A549 (cell line): ENCODE measurements at regions not wholly inside any gene's neighbourhood (a gene's known extent, or its start where the extent isn't known, plus 50 kb on each side); places are given as distances from the start of the nearest gene placed in this dataset.
A peak's percentile ranks its signal among the peaks of the same experiment; 100 is the strongest.

Source experiments
- ATAC-seq, 2 experiments: fragments of 200-7000 bp in 1 of 2; fragments of >200 bp in 1 of 2; cut with Nextera tagmentation in 1 of 2; cut with Tn5 transposase in 1 of 2; 3 replicates each; pipeline versions ENCODE4 v1.8.0 to v1.9.1; 2018 to 2020; ENCODE audit warnings: mild to moderate bottlenecking in 1 of 2, moderate library complexity in 1 of 2
- CTCF ChIA-PET: fragments of 300-600 bp; sonication (Branson Sonifier 250); formaldehyde crosslinking; extraction: SDS; loops from one replicate; lab custom pipeline; 2021; ENCODE audit warnings: antibody characterized with exemption, inconsistent platforms; lab: Yijun Ruan, JAX
- POLR2A ChIA-PET: fragments of 350-600 bp; formaldehyde crosslinking; extraction: SDS; loops from one replicate; lab custom pipeline; 2021; ENCODE audit warnings: antibody characterized with exemption, inconsistent platforms; lab: Yijun Ruan, JAX
- DNase-seq, 2 experiments: peaks; one replicate each; pipeline versions ENCODE4 v3.0.0 to v3.0.0-alpha.2; 2011 to 2016; ENCODE audit warnings: low read depth in 1 of 2, low spot score in 1 of 2
- FAIRE-seq: peaks from 2 replicates; lab custom pipeline; 2011; peaks lifted over from hg19 to GRCh38; lab: Jason Lieb, UNC
- H3K27ac ChIP-seq, 2 experiments: fragments of >200 bp; sonication (Bioruptor Twin); formaldehyde crosslinking; 3 replicates each; pipeline ENCODE4 v1.5.1; 2016 to 2017
- H3K4me1 ChIP-seq: fragments of >200 bp; sonication (Bioruptor Twin); formaldehyde crosslinking; 3 replicates; pipeline ENCODE4 v1.6.1; 2016
- H3K4me2 ChIP-seq: fragments of >200 bp; sonication (Bioruptor Twin); formaldehyde crosslinking; 3 replicates; pipeline ENCODE4 v1.6.1; 2016
- H3K4me3 ChIP-seq: fragments of >200 bp; sonication (Bioruptor Twin); formaldehyde crosslinking; 3 replicates; pipeline ENCODE4 v1.5.1; 2016
- H3K9me3 ChIP-seq: fragments of >200 bp; sonication (Bioruptor Twin); formaldehyde crosslinking; 3 replicates; pipeline ENCODE4 v1.6.1; 2016
- CBX2 ChIP-seq: fragments of 200-600 bp; sonication (generic); IDR thresholded peaks from 2 replicates; pipeline ENCODE4 v1.6.1; 2016; ENCODE audit warnings: low read depth, mild to moderate bottlenecking, borderline replicate concordance
- CBX8 ChIP-seq: fragments of 200-600 bp; sonication (generic); IDR thresholded peaks from 2 replicates; pipeline ENCODE4 v1.6.1; 2016
- EP300 ChIP-seq, 2 experiments: fragments of >200 bp; sonication (Bioruptor Twin); formaldehyde crosslinking; IDR thresholded peaks; 2 replicates in 1 of 2; 3 replicates in 1 of 2; pipeline ENCODE4 v1.6.1; 2016 to 2017
- ESRRA ChIP-seq: fragments of 150-350 bp; IDR thresholded peaks from 2 replicates; pipeline ENCODE4 v1.6.1; 2014; ENCODE audit warnings: mild to moderate bottlenecking, low read length, borderline replicate concordance
- GATA3 ChIP-seq: IDR thresholded peaks from 2 replicates; pipeline ENCODE4 v1.6.1; 2012; ENCODE audit warnings: borderline replicate concordance
- HEYL ChIP-seq: fragments of 250-450 bp; sonication (Bioruptor Pico); IDR thresholded peaks from 2 replicates; pipeline ENCODE4 v1.8.0; 2021; ENCODE audit warnings: mild to moderate bottlenecking, moderate library complexity
- MAZ ChIP-seq: fragments of 150-350 bp; IDR thresholded peaks from 2 replicates; pipeline ENCODE4 v1.6.1; 2014; ENCODE audit warnings: antibody characterized with exemption, low read depth, low read length, borderline replicate concordance
- PHF8 ChIP-seq: fragments of 200-600 bp; sonication (generic); IDR thresholded peaks from 2 replicates; pipeline ENCODE4 v1.6.1; 2016; ENCODE audit warnings: low read depth, mild to moderate bottlenecking, antibody characterized with exemption, moderate library complexity, borderline replicate concordance
- RAD21 ChIP-seq, 2 experiments: fragments of >200 bp in 1 of 2; sonication (Bioruptor Twin) in 1 of 2; formaldehyde crosslinking in 1 of 2; IDR thresholded peaks in 1 of 2; conservative IDR thresholded peaks in 1 of 2; 2 replicates in 1 of 2; 3 replicates in 1 of 2; pipeline ENCODE4 v1.6.1; 2012 to 2018; ENCODE audit warnings: inconsistent platforms in 1 of 2
- RARB ChIP-seq: fragments of 250-450 bp; sonication (Bioruptor Pico); IDR thresholded peaks from 2 replicates; pipeline ENCODE4 v1.8.0; 2021; ENCODE audit warnings: mild to moderate bottlenecking, moderate library complexity
- SMC3 ChIP-seq: fragments of >200 bp; sonication (Bioruptor Twin); formaldehyde crosslinking; IDR thresholded peaks from 3 replicates; pipeline ENCODE4 v1.6.1; 2018; ENCODE audit warnings: inconsistent platforms
- TP53 ChIP-seq: fragments of 250-450 bp; sonication (Bioruptor Pico); IDR thresholded peaks from 2 replicates; pipeline ENCODE4 v1.5.0; 2021; ENCODE audit warnings: mild to moderate bottlenecking, moderate library complexity
- WGBS: methylation state at CpG from one replicate; pipeline ENCODE4 v1.1.6; 2017; ENCODE audit errors: missing lambda C conversion rate; 5-methylcytosine and 5-hydroxymethylcytosine counted together
- TF ChIP-seq, protein P1 (sequence below): fragments of 450-650 bp; IDR thresholded peaks from 2 replicates; pipeline ENCODE4 v1.6.1; 2014; ENCODE audit warnings: antibody characterized with exemption
- TF ChIP-seq, protein P2 (sequence below): IDR thresholded peaks from 2 replicates; pipeline ENCODE4 v1.6.1; 2012
- TF ChIP-seq, protein P3 (sequence below): fragments of >200 bp; sonication (Bioruptor Twin); formaldehyde crosslinking; IDR thresholded peaks from 3 replicates; pipeline ENCODE4 v1.5.1; 2016
- TF ChIP-seq, protein P4 (sequence below): IDR thresholded peaks from 2 replicates; pipeline ENCODE4 v1.6.1; 2012; ENCODE audit warnings: low read depth, borderline replicate concordance
- TF ChIP-seq, protein P5 (sequence below): fragments of 250-450 bp; sonication (Bioruptor Pico); IDR thresholded peaks from 2 replicates; pipeline ENCODE4 v1.5.0; 2021; ENCODE audit warnings: mild to moderate bottlenecking, moderate library complexity, borderline replicate concordance
- TF ChIP-seq, protein P6 (sequence below): fragments of 200-600 bp; sonication (generic); IDR thresholded peaks from 2 replicates; pipeline ENCODE4 v1.6.1; 2016; ENCODE audit warnings: antibody characterized with exemption, mild to moderate bottlenecking, moderate library complexity

DNA sequence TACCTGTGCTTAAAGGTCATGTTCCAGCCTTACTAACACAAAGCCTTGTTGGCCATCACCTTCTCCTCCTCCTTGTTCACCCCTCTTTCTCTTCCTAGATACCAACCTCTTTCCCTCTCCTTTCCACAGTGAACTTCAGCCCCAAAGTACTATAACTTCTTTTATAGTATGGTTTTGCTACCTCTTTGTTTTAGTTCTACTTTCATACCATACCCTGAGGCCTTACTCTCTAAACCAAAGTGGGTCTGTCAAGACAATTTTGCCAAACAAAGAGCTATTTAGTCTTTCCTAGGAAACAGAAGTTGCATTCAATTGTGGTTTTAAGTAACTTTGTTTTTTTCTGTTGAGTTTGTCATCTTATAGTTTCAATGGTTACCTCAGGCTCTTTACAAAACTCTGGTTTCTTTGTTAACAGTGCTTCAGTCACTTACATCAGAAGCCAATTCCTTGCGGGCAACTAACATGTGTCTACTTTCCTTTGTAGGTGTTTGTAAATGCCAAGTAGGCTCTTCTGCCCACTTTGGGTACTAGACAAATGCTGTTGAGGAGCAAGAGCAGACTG, 623.9 kb upstream of the PKN2 start:
- Histone ChIP-seq H3K9me3 (no peaks in the 10 kb centered on the region), H3K4me3 (no peak overlapping the region), H3K27ac (no peak overlapping the region), H3K4me1 (0 out of 3 replicates have a peak, but pooled peaks cover 2% of the 10 kb centered on the region), H3K4me2 (no peak overlapping the region)
- DNase-seq (no peak), ATAC-seq (no peak), FAIRE-seq (no peak)
- TF ChIP-seq, protein P1, sequence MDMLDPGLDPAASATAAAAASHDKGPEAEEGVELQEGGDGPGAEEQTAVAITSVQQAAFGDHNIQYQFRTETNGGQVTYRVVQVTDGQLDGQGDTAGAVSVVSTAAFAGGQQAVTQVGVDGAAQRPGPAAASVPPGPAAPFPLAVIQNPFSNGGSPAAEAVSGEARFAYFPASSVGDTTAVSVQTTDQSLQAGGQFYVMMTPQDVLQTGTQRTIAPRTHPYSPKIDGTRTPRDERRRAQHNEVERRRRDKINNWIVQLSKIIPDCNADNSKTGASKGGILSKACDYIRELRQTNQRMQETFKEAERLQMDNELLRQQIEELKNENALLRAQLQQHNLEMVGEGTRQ: no peak
- WGBS: 100% methylated on average over 1 of the region's 1 CpG
- ChIA-PET CTCF (interaction anchor here (1.2 kb wide), 1 partner anchor 734 kb away, joined by 3 read pairs; no protein-coding TSS in a partner anchor), POLR2A (no interaction called here)

DNA sequence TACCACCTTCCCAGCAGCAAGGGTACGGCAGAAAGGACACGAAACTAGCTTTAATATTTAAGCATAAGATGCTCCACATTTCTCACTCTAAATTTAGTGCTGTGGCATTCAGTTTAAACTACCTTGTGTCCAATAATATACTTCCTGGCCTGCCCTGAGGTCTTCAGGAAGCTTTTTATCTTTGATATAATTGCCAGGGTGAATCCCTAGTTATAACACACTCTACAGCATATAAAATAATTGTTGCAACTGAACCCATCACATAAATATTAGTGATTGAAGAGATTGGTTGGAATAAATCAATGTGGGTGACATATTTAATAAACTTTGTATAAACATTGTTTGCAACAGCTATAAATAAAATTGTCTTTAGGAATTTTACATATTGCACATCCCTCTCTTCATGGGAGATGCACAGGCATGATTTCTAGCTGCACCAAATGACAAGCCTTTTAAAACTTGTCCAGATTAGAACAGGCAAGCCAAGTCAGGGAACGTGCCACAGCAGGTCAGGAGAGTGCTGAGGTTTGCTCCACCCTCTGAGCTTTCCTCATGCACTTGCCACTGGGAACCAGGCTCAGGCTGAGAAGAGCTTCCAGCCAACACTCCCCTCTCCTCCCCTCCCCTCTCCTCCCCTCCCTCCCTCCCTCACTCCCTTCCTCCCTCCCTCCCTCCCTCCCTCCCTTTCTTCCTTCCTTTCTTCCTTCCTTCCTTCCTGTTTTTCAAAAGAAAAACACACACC, 623.2 kb upstream of the PKN2 start:
- no peak for TF ChIP-seq PHF8
- CTCF ChIA-PET: interaction anchor here (0.5 to 1.8 kb wide), 7 partner anchors 9 to 930 kb away, joined by 3 to 4 read pairs (median 3); no protein-coding TSS in a partner anchor
- POLR2A ChIA-PET: interaction anchor here (1.0 kb wide), 1 partner anchor 733 kb away, joined by 3 read pairs; no protein-coding TSS in a partner anchor
- no peak for DNase-seq
- no peak for ATAC-seq
- Histone ChIP-seq H3K4me2 (no peak overlapping the region), H3K9me3 (no peaks in the 10 kb centered on the region), H3K27ac (no peak overlapping the region), H3K4me3 (no peak overlapping the region), H3K4me1 (0 out of 3 replicates have a peak, but pooled peaks cover 2% of the 10 kb centered on the region)
- no peak for FAIRE-seq
- 92% methylated on average over 3 of the region's 3 CpGs for WGBS

DNA sequence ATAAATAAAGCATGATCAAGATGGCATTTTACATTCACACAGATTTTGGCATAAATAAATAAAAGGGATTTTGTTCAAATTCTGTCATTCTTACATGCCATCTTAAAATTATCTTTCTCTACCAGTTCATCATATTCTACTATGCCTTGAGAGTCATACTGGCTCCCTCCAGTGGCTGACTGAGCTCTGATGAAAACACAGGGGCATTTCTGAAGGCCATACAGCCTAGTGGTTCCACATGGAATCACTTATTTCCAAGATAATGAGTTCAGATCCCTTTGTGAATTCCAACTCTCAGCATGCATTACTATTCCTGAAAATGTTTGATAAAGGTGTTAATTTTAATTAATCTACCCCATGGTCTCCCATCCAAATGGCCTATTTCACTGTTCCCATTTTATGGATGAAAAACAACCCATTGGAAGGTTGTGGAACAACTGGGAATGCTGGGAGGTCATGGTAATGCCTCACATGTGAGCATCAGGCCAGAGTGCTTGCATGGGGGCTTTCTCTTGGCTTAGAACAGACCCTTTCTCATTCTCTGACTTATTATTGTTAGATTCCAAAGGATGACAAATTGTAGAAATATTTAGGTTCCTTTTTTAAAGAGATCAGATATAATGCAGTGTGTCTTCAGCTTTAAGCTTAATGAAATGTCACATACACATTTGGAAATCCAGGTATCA, 622.4 kb upstream of the PKN2 start:
- Histone ChIP-seq H3K4me1 (0 out of 3 replicates have a peak, but pooled peaks cover 2% of the 10 kb centered on the region), H3K27ac (no peak overlapping the region), H3K9me3 (no peaks in the 10 kb centered on the region), H3K4me3 (no peak overlapping the region), H3K4me2 (no peak overlapping the region)
- FAIRE-seq: no peak
- ATAC-seq: peak; percentile 83 to 93; a peak in 5 of 6 replicates
- DNase-seq: peak; percentile 36 to 65
- ChIA-PET CTCF (interaction anchor here (0.9 to 1.8 kb wide), 6 partner anchors 9 to 930 kb away, joined by 3 to 4 read pairs (median 3); no protein-coding TSS in a partner anchor), POLR2A (interaction anchor here (1.0 kb wide), 1 partner anchor 734 kb away, joined by 3 read pairs; no protein-coding TSS in a partner anchor)
- TF ChIP-seq GATA3: no peak
- peak; percentile 58 to 69 for TF ChIP-seq RAD21 (conservative IDR thresholded peaks at IDR 0.05 in 1 of 2, IDR thresholded peaks at IDR 0.05 in 1 of 2)
- no peak for TF ChIP-seq MAZ
- TF ChIP-seq, protein P2, sequence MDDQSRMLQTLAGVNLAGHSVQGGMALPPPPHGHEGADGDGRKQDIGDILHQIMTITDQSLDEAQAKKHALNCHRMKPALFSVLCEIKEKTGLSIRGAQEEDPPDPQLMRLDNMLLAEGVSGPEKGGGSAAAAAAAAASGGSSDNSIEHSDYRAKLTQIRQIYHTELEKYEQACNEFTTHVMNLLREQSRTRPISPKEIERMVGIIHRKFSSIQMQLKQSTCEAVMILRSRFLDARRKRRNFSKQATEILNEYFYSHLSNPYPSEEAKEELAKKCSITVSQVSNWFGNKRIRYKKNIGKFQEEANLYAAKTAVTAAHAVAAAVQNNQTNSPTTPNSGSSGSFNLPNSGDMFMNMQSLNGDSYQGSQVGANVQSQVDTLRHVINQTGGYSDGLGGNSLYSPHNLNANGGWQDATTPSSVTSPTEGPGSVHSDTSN: no peak
- TF ChIP-seq CBX2: no peak
- no peak for TF ChIP-seq RARB
- TF ChIP-seq, protein P3, sequence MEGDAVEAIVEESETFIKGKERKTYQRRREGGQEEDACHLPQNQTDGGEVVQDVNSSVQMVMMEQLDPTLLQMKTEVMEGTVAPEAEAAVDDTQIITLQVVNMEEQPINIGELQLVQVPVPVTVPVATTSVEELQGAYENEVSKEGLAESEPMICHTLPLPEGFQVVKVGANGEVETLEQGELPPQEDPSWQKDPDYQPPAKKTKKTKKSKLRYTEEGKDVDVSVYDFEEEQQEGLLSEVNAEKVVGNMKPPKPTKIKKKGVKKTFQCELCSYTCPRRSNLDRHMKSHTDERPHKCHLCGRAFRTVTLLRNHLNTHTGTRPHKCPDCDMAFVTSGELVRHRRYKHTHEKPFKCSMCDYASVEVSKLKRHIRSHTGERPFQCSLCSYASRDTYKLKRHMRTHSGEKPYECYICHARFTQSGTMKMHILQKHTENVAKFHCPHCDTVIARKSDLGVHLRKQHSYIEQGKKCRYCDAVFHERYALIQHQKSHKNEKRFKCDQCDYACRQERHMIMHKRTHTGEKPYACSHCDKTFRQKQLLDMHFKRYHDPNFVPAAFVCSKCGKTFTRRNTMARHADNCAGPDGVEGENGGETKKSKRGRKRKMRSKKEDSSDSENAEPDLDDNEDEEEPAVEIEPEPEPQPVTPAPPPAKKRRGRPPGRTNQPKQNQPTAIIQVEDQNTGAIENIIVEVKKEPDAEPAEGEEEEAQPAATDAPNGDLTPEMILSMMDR: peak; percentile 51
- no peak for TF ChIP-seq EP300 (IDR thresholded peaks at IDR 0.05)
- TF ChIP-seq SMC3: peak; percentile 63
- TF ChIP-seq, protein P4, sequence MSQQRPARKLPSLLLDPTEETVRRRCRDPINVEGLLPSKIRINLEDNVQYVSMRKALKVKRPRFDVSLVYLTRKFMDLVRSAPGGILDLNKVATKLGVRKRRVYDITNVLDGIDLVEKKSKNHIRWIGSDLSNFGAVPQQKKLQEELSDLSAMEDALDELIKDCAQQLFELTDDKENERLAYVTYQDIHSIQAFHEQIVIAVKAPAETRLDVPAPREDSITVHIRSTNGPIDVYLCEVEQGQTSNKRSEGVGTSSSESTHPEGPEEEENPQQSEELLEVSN: no peak
- TF ChIP-seq ESRRA: no peak
- TF ChIP-seq, protein P5, sequence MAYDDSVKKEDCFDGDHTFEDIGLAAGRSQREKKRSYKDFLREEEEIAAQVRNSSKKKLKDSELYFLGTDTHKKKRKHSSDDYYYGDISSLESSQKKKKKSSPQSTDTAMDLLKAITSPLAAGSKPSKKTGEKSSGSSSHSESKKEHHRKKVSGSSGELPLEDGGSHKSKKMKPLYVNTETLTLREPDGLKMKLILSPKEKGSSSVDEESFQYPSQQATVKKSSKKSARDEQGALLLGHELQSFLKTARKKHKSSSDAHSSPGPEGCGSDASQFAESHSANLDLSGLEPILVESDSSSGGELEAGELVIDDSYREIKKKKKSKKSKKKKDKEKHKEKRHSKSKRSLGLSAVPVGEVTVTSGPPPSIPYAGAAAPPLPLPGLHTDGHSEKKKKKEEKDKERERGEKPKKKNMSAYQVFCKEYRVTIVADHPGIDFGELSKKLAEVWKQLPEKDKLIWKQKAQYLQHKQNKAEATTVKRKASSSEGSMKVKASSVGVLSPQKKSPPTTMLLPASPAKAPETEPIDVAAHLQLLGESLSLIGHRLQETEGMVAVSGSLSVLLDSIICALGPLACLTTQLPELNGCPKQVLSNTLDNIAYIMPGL (CRISPR knock-in tag): no peak
- no peak for TF ChIP-seq TP53 (CRISPR knock-in tag)
- no peak for TF ChIP-seq HEYL (CRISPR knock-in tag)
- TF ChIP-seq, protein P6, sequence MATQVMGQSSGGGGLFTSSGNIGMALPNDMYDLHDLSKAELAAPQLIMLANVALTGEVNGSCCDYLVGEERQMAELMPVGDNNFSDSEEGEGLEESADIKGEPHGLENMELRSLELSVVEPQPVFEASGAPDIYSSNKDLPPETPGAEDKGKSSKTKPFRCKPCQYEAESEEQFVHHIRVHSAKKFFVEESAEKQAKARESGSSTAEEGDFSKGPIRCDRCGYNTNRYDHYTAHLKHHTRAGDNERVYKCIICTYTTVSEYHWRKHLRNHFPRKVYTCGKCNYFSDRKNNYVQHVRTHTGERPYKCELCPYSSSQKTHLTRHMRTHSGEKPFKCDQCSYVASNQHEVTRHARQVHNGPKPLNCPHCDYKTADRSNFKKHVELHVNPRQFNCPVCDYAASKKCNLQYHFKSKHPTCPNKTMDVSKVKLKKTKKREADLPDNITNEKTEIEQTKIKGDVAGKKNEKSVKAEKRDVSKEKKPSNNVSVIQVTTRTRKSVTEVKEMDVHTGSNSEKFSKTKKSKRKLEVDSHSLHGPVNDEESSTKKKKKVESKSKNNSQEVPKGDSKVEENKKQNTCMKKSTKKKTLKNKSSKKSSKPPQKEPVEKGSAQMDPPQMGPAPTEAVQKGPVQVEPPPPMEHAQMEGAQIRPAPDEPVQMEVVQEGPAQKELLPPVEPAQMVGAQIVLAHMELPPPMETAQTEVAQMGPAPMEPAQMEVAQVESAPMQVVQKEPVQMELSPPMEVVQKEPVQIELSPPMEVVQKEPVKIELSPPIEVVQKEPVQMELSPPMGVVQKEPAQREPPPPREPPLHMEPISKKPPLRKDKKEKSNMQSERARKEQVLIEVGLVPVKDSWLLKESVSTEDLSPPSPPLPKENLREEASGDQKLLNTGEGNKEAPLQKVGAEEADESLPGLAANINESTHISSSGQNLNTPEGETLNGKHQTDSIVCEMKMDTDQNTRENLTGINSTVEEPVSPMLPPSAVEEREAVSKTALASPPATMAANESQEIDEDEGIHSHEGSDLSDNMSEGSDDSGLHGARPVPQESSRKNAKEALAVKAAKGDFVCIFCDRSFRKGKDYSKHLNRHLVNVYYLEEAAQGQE: no peak
- no peak for TF ChIP-seq CBX8
